ENCODE measurements at regions not wholly inside any gene's neighbourhood (a gene's known extent, or its start where the extent isn't known, plus 50 kb on each side); places are given as distances from the start of the nearest gene placed in this dataset.
"Not testable (repeated sequence)": the region's sequence is repeated elsewhere in the genome, so short reads cannot be mapped to it uniquely, and the experiment has no call there.

DNA sequence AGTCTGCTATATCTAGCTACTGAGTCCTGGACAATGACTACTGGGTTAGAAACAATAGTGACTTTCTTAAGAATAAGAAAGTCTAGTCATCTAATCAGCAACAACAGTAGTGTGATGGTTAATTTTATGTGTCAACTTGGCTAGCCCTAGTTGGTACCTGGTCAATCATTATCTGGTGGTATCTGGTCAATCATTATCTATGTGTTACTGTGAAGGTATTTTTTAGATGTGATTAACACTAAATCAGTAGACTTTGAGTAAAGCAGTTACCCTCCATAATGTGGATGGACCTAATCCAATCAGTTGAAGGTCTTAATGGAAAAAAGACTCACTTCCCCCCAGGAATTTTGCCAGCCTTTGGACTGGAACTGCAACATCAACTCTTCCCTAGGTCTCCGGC, 312.6 kb downstream of the SIPA1L2 start:
- no peak overlapping the region for H3K4me3 ChIP-seq (ENCODE audit: low read length)
- H3F3A ChIP-seq (ENCODE audit: insufficient read depth, low read length, poor library complexity, severe bottlenecking) = no peaks in the 10 kb centered on the region
- TF ChIP-seq EZH2 (IDR thresholded peaks at IDR 0.05; ENCODE audit: borderline replicate concordance, insufficient read depth, low read length, poor library complexity, severe bottlenecking) (no peak), TAF1 (IDR thresholded peaks at IDR 0.05; ENCODE audit: low read depth) (no peak)
- H2AFZ ChIP-seq (ENCODE audit: low read depth, low read length) = no peak overlapping the region
- H3K27me3 ChIP-seq (ENCODE audit: insufficient read depth, low read depth, low read length) = no peaks in the 10 kb centered on the region
- H3K9ac ChIP-seq (ENCODE audit: low read length) = no peak overlapping the region
- H3K36me3 ChIP-seq (ENCODE audit: insufficient read depth, low read length) = no peaks in the 10 kb centered on the region
- H3K9me2 ChIP-seq (ENCODE audit: insufficient read depth, low read length) = no peaks in the 10 kb centered on the region
- H3K4me2 ChIP-seq (ENCODE audit: low read length) = no peak overlapping the region
- H3K27ac ChIP-seq (ENCODE audit: low read length) = no peak overlapping the region
- no peaks in the 10 kb centered on the region for H3K79me2 ChIP-seq (replicated peaks; ENCODE audit: insufficient read depth, low read length)
- no peaks in the 10 kb centered on the region for H3K9me3 ChIP-seq (ENCODE audit: low read length)
- no peaks in the 10 kb centered on the region for H4K20me1 ChIP-seq (ENCODE audit: insufficient read depth)

DNA sequence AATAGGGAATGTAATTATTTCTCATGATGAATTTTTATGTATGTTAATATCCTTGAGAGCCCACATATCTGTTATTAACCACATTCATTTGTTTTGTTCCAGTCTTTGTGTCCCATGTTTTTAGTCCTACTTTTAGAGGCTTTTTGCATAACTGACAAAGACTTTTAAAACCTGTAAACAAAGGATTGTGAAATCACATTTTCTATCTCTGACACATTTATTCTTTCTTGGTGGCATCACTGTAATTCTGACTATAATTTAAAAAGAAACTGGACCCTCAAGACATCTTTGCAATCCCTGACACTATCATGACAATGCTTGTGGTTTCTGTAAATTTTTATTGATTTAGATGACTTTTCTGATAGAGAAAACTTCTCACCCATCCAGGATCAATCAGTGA, 313.1 kb downstream of the SIPA1L2 start:
- H3K4me3 ChIP-seq (ENCODE audit: low read length) = no peak overlapping the region
- no peaks in the 10 kb centered on the region for H3K9me3 ChIP-seq (ENCODE audit: low read length)
- no peaks in the 10 kb centered on the region for H3K79me2 ChIP-seq (replicated peaks; ENCODE audit: insufficient read depth, low read length)
- H3F3A ChIP-seq (ENCODE audit: insufficient read depth, low read length, poor library complexity, severe bottlenecking) = no peaks in the 10 kb centered on the region
- H3K27ac ChIP-seq (ENCODE audit: low read length) = no peak overlapping the region
- H3K36me3 ChIP-seq (ENCODE audit: insufficient read depth, low read length) = no peaks in the 10 kb centered on the region
- H3K27me3 ChIP-seq (ENCODE audit: insufficient read depth, low read depth, low read length) = no peaks in the 10 kb centered on the region
- no peak overlapping the region for H3K4me2 ChIP-seq (ENCODE audit: low read length)
- H2AFZ ChIP-seq (ENCODE audit: low read depth, low read length) = no peak overlapping the region
- H3K9ac ChIP-seq (ENCODE audit: low read length) = no peak overlapping the region
- TF ChIP-seq EP300 (conservative IDR thresholded peaks at IDR 0.05; ENCODE audit: poor library complexity, severe bottlenecking) (no peak), POLR2AphosphoS5 (IDR thresholded peaks at IDR 0.05) (no peak), TAF1 (IDR thresholded peaks at IDR 0.05; ENCODE audit: low read depth) (no peak), MXI1 (conservative IDR thresholded peaks at IDR 0.05; ENCODE audit: poor library complexity, severe bottlenecking) (no peak), EZH2 (IDR thresholded peaks at IDR 0.05; ENCODE audit: borderline replicate concordance, insufficient read depth, low read length, poor library complexity, severe bottlenecking) (no peak), REST (IDR thresholded peaks at IDR 0.05; ENCODE audit: borderline replicate concordance) (no peak), RAD21 (conservative IDR thresholded peaks at IDR 0.05) (no peak), SMC3 (conservative IDR thresholded peaks at IDR 0.05; ENCODE audit: poor library complexity) (no peak), CTCF (IDR thresholded peaks at IDR 0.05; ENCODE audit: poor library complexity, severe bottlenecking) (no peak)
- no peaks in the 10 kb centered on the region for H4K20me1 ChIP-seq (ENCODE audit: insufficient read depth)
- no peaks in the 10 kb centered on the region for H3K9me2 ChIP-seq (ENCODE audit: insufficient read depth, low read length)

DNA sequence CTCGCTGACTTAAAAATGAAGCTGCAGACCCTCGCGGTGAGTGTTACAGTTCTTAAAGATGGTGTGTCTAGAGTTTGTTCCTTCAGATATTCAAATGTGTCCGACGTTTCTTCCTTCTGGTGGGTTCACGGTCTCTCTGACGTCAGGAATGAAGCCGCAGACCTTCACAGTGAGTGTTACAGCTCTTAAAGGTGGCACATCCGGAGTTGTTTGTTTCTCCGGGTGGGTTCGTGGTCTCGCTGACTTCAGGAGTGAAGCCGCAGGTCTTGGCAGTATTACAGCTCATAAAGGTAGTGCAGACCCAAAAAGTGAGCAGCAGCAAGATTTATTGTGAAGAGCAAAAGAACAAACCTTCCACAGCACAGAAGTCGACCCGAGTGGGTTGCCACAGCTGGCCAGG, 316.1 kb downstream of the SIPA1L2 start:
- not testable (repeated sequence) for H3K27ac ChIP-seq (ENCODE audit: low read length); H3K9me2 ChIP-seq (ENCODE audit: insufficient read depth, low read length); H3K4me3 ChIP-seq (ENCODE audit: low read length); H3F3A ChIP-seq (ENCODE audit: insufficient read depth, low read length, poor library complexity, severe bottlenecking); H3K27me3 ChIP-seq (ENCODE audit: insufficient read depth, low read depth, low read length); H2AFZ ChIP-seq (ENCODE audit: low read depth, low read length); H3K9ac ChIP-seq (ENCODE audit: low read length); H3K4me2 ChIP-seq (ENCODE audit: low read length); H3K79me2 ChIP-seq (replicated peaks; ENCODE audit: insufficient read depth, low read length); H3K36me3 ChIP-seq (ENCODE audit: insufficient read depth, low read length); H4K20me1 ChIP-seq (ENCODE audit: insufficient read depth); H3K9me3 ChIP-seq (ENCODE audit: low read length)
